Loucy (cell line): ENCODE measurements at regions not wholly inside any gene's neighbourhood (a gene's known extent, or its start where the extent isn't known, plus 50 kb on each side); places are given as distances from the start of the nearest gene placed in this dataset.

Experiments used
- H2AFZ ChIP-seq: fragments of 200-600 bp; sonication (generic); 2 replicates; pipeline ENCODE4 v1.6.0; 2016; ENCODE audit warnings: antibody characterized with exemption, mild to moderate bottlenecking, low read length, moderate library complexity
- H3F3A ChIP-seq: fragments of 200-600 bp; 2 replicates; pipeline ENCODE4 v1.6.0; 2016; ENCODE audit warnings: antibody characterized with exemption, low read depth, mild to moderate bottlenecking
- H3K27me3 ChIP-seq: fragments of 200-600 bp; sonication (generic); 2 replicates; pipeline ENCODE4 v1.6.1; 2014; ENCODE audit warnings: low read length, mild to moderate bottlenecking; ENCODE audit not compliant: insufficient read depth, poor library complexity, severe bottlenecking
- H3K36me3 ChIP-seq: fragments of 200-600 bp; sonication (generic); 2 replicates; pipeline ENCODE4 v1.6.1; 2016; ENCODE audit warnings: low read length; ENCODE audit not compliant: insufficient read depth
- H3K4me1 ChIP-seq: fragments of 200-600 bp; sonication (generic); 2 replicates; pipeline ENCODE4 v1.5.1; 2014; ENCODE audit warnings: low read length, mild to moderate bottlenecking; ENCODE audit not compliant: insufficient read depth, poor library complexity, severe bottlenecking
- H3K4me2 ChIP-seq: fragments of 200-600 bp; sonication (generic); 2 replicates; pipeline ENCODE4 v1.6.0; 2014; ENCODE audit warnings: antibody characterized with exemption, low read length, low read depth, mild to moderate bottlenecking; ENCODE audit not compliant: poor library complexity, severe bottlenecking
- H3K4me3 ChIP-seq: fragments of 200-600 bp; sonication (generic); 2 replicates; pipeline ENCODE4 v1.5.1; 2014; ENCODE audit warnings: low read length, mild to moderate bottlenecking, mixed read lengths; ENCODE audit not compliant: poor library complexity, severe bottlenecking
- H3K79me2 ChIP-seq: fragments of 200-600 bp; sonication (generic); 2 replicates; pipeline ENCODE4 v1.6.1; 2014; ENCODE audit warnings: low read length; ENCODE audit not compliant: insufficient read depth
- H3K9ac ChIP-seq: fragments of 200-600 bp; sonication (generic); 2 replicates; pipeline ENCODE4 v1.6.0; 2014; ENCODE audit warnings: mild to moderate bottlenecking, low read depth, low read length, moderate library complexity; ENCODE audit not compliant: poor library complexity, severe bottlenecking
- H3K9me2 ChIP-seq: fragments of 200-600 bp; sonication (generic); replicated peaks from 2 replicates; pipeline ENCODE4 v1.6.1; 2016; ENCODE audit warnings: low read depth, low read length, mixed read lengths
- H3K9me3 ChIP-seq: fragments of 200-600 bp; sonication (generic); 2 replicates; pipeline ENCODE4 v1.6.1; 2014; ENCODE audit warnings: mild to moderate bottlenecking, antibody characterized with exemption, low read length, low read depth; ENCODE audit not compliant: insufficient read depth
- H4K20me1 ChIP-seq: fragments of 200-600 bp; sonication (generic); 2 replicates; pipeline ENCODE4 v1.6.0; 2014; ENCODE audit warnings: antibody characterized with exemption, low read length, mild to moderate bottlenecking; ENCODE audit not compliant: insufficient read depth, poor library complexity, severe bottlenecking
- EZH2phosphoT487 ChIP-seq: fragments of 200-600 bp; IDR thresholded peaks from 2 replicates; pipeline ENCODE4 v1.6.1; 2018; ENCODE audit warnings: antibody characterized with exemption, mild to moderate bottlenecking, moderate library complexity, borderline replicate concordance
- TF ChIP-seq, protein P1 (sequence below): fragments of 200-600 bp; sonication (generic); conservative IDR thresholded peaks from 2 replicates; pipeline ENCODE4 v1.5.1; 2014; ENCODE audit warnings: mild to moderate bottlenecking, antibody characterized with exemption, low read length

DNA sequence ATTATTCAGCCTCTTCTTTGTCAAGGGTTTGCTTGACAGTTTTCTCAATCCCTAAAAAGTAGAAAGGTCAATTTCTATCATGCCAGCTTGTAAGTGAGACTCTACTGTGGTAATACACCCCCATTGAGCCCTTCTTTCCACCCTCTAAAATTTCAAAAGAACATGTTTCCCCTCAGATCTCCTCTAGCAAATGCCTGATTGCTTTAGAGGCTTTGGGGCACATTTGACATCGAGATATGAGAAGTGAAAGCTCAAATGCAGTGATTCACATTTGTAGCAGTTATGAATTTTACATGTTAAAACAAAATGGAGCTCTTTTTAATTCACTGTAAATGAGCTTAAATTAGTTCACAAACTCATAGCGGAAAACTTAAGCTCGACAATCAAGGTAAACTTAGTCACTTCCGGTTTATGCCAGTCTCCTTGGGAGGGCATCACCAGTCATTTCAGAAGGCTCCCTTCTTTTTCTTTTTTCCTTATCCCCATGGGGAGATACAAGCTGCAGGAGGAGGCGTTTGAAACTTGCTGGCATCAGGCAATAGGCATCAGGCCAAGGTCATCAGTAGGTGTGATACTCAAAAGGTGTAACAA is 55.3 kb upstream of the ADO start:
- TF ChIP-seq EZH2phosphoT487, result no peak
- TF ChIP-seq, protein P1, sequence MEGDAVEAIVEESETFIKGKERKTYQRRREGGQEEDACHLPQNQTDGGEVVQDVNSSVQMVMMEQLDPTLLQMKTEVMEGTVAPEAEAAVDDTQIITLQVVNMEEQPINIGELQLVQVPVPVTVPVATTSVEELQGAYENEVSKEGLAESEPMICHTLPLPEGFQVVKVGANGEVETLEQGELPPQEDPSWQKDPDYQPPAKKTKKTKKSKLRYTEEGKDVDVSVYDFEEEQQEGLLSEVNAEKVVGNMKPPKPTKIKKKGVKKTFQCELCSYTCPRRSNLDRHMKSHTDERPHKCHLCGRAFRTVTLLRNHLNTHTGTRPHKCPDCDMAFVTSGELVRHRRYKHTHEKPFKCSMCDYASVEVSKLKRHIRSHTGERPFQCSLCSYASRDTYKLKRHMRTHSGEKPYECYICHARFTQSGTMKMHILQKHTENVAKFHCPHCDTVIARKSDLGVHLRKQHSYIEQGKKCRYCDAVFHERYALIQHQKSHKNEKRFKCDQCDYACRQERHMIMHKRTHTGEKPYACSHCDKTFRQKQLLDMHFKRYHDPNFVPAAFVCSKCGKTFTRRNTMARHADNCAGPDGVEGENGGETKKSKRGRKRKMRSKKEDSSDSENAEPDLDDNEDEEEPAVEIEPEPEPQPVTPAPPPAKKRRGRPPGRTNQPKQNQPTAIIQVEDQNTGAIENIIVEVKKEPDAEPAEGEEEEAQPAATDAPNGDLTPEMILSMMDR, result no peak
- no peak overlapping the region for H2AFZ ChIP-seq
- H3K4me2 ChIP-seq, result no peak overlapping the region
- H3F3A ChIP-seq, result no peaks in the 10 kb centered on the region
- H3K27me3 ChIP-seq, result no peaks in the 10 kb centered on the region
- no peaks in the 10 kb centered on the region for H3K9me3 ChIP-seq
- H3K79me2 ChIP-seq, result no peaks in the 10 kb centered on the region
- H3K4me1 ChIP-seq, result no peaks in the 10 kb centered on the region
- no peaks in the 10 kb centered on the region for H3K36me3 ChIP-seq
- no peak overlapping the region for H3K9ac ChIP-seq
- H3K4me3 ChIP-seq, result no peak overlapping the region
- H3K9me2 ChIP-seq, result no peaks in the 10 kb centered on the region
- no peaks in the 10 kb centered on the region for H4K20me1 ChIP-seq
